NCI-H2107 (cell line): ENCODE measurements at regions not wholly inside any gene's neighbourhood (a gene's known extent, or its start where the extent isn't known, plus 50 kb on each side); places are given as distances from the start of the nearest gene placed in this dataset.
"Not testable (repeated sequence)": the region's sequence is repeated elsewhere in the genome, so short reads cannot be mapped to it uniquely, and the experiment has no call there.

Experiments used
- DNase-seq: peaks from one replicate; lab custom pipeline; 2025; lab: John Stamatoyannopoulos, UW

- no peak for DNase-seq
These were observed 403.7 kb downstream of the STK39 start for GRCh38 chr2:167843657-167844056.

GRCh38 chr2:167843217-167843616, 404.2 kb downstream of the STK39 start:
- DNase-seq = no peak

GRCh38 chr2:167842047-167842446, 405.3 kb downstream of the STK39 start:
- no peak for DNase-seq

DNA sequence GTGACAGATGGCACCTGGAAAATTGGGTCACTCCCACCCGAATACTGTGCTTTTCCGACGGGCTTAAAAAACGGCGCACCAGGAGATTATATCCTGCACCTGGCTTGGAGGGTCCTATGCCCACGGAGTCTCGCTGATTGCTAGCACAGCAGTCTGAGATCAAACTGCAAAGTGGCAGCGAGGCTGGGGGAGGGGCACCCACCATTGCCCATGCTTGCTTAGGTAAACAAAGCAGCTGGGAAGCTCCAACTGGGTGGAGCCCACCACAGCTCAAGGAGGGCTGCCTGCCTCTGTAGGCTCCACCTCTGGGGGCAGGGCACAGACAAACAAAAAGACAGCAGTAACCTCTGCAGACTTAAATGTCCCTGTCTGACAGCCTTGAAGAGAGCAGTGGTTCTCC, 412.1 kb downstream of the STK39 start:
- not testable (repeated sequence) for DNase-seq

DNA sequence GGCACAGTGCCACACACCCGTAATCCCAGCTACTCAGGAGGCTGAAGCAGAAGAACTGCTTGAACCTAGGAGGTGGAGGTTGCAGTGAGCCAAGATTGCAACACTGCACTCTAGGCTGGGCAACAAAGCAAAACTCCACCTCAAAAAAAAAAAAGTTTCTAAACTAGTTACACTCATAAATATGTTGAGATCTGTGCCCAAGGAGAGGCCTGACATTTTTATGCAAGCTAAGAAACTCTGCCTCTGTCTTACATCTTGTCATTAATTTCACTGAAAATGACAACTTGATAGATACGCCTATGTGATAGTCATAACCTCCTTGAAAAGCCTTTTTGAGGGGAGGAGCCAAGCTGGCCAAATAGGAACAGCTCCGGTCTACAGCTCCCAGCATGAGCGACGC, 412.7 kb downstream of the STK39 start:
- no peak for DNase-seq

DNA sequence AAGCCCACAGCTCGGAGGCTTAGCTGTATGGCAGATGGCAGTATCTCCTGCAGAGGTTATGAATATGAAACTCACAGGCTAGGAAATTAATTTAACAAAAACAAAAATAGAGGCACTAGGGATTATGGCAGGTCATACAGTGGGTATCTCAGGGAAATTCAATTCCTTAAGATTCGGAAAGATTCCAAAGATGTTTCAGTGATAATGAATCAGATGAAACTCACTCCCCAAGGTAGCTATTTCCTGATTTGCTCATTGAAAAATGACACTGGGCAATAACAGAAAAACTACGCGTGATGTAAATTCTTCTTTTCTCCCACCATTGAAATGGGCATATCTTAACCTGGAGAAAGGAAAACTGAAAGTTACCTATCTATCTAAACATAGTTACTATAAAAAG, 414.1 kb downstream of the STK39 start:
- no peak for DNase-seq

DNA sequence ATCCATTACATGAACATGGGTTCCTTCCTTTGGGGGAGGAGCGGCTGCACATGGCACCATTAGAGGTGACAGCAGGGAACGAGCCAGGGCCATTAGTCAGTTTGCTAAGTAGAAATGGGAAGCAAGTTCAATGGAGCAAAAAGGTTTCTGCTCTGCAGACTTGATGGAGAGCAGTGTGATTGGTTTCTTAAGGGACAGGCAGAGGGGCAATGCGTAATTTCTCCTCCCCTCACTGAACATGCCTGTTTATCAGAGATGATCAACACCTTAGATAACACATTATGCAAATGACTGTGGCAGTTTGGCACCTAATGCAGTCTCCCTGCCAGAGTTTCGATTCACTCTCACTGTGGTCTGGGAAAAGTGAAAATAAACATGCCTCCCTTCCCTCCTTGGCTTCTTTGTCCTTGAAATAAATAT, 414.5 kb downstream of the STK39 start:
- no peak for DNase-seq

GRCh38 chr2:167827352-167828097, 419.9 kb downstream of the STK39 start:
- no peak for DNase-seq

- DNase-seq = no peak
These were observed 420.5 kb downstream of the STK39 start for GRCh38 chr2:167826906-167827305.

GRCh38 chr2:167825664-167826063, 421.7 kb downstream of the STK39 start:
- no peak for DNase-seq

DNA sequence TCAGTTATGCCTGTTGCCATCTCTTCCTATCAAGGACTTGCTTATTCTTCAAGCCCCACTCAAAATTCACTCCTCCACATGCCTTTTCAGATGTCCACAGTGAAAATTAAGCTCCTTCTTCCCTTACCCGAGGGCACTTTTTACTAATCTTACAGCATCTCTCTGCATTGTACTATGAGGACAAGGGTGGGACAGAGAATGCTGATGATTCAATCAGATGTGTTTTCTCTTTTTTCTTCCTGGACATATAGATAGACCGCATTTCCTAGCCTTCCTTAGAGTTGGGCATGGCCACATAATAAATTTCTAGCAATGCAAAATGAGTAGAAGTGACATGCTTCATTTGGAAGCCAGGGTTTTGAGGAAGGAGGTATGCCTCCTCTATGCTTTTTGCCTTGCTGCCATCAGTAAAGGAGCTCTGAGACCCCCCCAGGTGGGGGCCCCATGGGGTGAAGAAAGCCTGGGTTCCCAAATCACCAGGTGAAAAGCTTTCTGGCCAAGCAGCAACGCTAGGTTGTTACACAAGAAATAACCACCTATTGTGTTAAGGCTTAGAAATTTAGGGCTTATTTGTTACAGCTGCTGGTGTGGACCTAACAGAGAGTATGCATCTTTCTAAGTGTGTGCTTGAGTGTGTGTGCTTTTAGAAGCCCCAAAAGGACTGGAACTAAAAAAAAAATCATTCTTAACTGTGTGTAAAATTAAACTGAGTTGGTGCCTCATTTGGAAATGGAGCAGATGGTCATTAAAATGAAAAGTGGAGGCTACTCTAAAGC, 424.5 kb downstream of the STK39 start:
- DNase-seq = no peak

- DNase-seq = no peak
These were observed 426.9 kb downstream of the STK39 start for GRCh38 chr2:167820488-167820887.

GRCh38 chr2:167818521-167818920, 428.9 kb downstream of the STK39 start:
- DNase-seq = no peak

- DNase-seq = no peak
These were observed 429.5 kb downstream of the STK39 start for GRCh38 chr2:167817908-167818307.

- no peak for DNase-seq
These were observed 430.0 kb downstream of the STK39 start for GRCh38 chr2:167817422-167817821.

- no peak for DNase-seq
These were observed 430.5 kb downstream of the STK39 start for GRCh38 chr2:167816874-167817290.

DNA sequence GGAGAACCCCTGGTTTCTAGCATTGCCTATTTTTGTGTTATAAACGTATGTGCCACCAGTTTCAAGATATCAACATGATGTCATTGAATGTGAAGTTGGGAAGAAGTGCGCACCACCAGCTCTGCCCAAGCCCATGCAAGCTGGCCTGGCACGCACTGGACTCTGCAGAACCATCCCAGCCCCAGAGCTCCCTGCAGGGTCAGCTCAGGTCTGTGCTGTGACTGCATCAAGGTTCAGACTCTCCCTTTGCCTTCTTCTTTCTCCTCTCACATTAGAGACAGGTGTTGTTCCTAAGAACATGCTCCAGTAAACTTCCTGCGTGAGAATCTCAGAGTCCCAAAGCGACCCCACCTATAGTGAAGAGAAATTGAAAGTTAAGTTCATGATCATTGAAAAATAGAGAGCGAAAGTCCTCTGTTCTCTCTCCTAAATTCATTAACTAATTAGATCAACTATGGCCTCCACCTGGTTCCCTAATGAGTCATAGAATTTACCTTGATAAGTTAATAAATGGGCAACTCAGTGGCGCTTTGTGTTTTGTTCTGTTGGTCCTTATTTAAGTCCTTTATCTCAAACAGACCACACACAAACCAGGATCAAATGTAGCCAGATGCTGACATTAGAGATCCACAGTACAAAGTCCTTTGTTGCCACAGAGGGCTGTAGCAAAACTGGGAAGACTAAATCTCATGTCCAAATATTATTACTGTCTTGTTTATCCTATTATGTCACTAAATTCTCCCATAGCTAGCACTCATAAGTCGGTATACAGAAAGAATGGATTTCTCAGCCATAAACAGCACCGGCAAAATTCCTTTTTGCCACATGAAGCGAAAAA, 432.3 kb downstream of the STK39 start:
- DNase-seq = no peak

DNA sequence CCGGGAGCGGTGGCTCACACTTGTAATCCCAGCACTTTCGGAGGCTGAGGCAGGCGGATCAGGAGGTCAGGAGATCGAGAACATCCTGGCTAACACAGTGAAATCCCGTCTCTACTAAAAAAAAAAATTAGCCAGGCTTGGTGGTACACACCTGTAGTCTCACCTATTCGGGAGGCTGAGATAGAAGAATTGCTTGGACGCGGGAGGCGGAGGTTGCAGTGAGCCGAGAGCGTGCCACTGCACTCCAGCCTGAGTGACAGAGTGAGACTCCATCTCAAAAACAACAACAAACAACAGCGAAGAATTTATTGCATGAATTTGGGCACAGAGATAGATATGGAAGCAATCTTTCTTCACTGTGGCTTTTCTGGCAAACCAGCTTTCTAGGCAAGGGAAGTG, 432.9 kb downstream of the STK39 start:
- DNase-seq = not testable (repeated sequence)

- DNase-seq = not testable (repeated sequence)
These were observed 437.6 kb downstream of the STK39 start for GRCh38 chr2:167809799-167810198.

DNA sequence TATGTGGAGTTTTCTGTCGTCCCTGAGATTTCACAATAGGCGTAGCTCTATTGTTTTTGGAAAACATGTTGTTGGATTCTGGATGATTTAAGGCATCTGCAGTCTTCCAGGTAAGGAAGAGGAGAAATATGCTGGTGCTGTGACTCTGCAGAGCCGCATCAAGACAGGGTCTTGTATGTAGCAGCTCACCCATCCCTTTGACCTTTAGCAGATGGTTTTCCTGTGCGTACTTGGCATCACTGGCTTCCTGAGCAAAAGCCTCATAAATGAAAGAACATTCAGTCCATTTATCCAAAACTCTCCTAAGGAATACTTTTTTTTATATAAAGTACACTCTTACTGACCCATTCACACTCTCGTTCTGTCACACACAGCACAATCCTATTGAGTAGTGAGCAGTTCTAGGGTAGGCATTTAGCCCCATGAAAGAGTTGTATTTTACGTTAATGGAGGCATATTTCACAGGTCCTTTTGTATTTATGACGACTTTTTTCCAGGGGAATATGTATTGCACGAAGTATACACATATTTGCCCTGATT, 443.9 kb downstream of the STK39 start:
- DNase-seq = no peak

DNA sequence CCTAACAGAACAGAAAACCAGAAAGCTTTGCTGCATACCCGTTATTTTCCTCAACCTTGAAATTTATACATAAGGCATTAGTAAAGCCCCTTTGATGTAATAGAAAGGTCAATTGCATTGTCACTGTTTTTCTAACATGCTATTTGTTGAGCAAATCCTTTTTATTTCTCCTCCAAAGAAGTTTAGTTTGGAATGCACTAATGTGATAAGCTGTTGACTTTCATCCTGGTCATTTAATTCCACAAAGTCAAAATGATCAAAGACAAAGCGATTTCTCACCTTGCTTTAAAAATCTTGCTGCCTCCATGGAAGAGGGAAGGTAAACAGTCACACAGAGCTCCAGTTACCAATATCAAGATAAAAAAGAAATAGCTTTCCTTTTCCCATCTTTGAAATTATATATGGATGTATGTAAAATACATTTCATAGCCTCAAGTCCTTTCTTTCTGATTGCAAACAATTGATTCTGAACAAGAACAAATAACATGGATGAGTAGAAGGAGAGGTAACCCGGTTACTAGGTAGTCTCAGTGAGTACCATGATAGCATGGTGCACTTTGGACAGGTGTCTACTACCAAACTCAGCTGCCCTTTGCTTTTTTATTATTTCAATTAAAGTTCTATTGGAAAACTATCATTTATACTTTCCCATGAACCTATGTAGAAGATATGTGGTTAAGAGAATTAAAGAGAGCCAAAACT, 452.7 kb downstream of the STK39 start:
- no peak for DNase-seq

GRCh38 chr2:167793725-167794124, 453.7 kb downstream of the STK39 start:
- DNase-seq = no peak
